ENCODE measurements at regions not wholly inside any gene's neighbourhood (a gene's known extent, or its start where the extent isn't known, plus 50 kb on each side); places are given as distances from the start of the nearest gene placed in this dataset.

DNA sequence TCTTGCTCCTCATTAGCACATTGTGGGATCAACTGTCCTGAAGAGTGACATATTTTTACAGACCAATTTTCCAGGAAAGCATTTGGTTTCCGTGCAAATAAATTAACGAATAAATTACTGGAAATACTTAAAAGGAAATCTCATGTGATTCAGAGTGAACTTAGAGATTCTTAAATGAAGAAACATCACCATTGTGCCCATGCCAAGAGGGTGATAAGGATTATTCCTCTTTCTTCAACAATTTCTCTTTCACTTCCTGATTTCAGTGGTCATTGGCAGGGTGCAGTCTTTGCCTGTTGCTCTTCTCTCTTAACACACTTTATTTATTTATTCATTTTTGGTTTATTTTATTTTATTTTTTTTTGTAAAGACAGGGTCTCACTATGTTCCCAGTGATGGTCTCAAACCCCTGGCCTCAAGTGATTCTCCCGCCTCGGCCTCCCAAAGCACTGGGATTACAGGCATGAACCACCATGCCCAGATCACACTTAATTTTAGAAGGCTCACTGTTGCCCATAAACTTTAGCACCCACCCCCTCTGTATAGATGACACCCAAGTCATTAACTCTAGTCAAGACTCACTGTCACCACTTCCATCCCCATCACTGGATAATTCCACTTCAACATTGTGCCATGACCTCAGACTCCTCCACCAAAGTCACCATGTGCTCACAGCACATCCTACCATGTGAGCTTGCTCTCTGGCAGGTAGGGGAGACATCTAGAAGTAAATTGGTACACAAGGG, 92.6 kb upstream of the CERS6 start:
- no peak overlapping the region for H3K27ac Mint-ChIP-seq
- H3K27me3 Mint-ChIP-seq, result no peaks in the 10 kb centered on the region
- no peak overlapping the region for H3K4me3 Mint-ChIP-seq
- no peaks in the 10 kb centered on the region for H3K9me3 Mint-ChIP-seq
- POLR2A ChIA-PET, result interaction anchor here (0.6 kb wide), 1 partner anchor 101 kb away, joined by 4 read pairs; no protein-coding TSS in a partner anchor
- no peaks in the 10 kb centered on the region for H3K36me3 Mint-ChIP-seq
- H3K4me1 Mint-ChIP-seq, result peaks cover 3 to 12% (median 6%) of the 10 kb centered on the region in 4 donors
- no peak for DNase-seq
- ATAC-seq, result no peak

DNA sequence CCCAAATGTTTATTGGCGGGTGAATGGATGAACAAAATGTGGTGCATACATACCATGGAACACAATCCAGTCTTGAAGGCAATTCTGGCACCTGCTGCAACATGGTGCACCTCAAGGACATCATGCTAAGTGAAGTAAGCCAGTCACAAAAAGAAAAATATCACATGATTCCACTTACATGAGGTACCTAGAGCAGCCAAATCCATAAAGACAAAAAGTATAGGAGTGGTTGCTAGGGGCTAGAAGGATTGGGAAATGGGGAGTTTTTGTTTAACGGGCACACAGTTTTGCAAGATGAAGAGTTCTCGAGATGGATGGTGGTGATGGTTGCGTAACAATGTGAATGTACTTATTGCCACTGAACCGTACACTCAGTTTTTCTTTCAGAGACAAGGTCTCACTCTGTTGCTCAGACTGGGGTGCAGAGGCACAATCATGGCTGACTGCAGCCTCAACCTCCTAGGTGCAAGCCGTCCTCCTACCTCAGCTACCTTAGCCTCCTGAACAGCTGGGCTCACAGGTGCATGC, 90.9 kb upstream of the CERS6 start:
- DNase-seq, result no peak
- POLR2A ChIA-PET, result interaction anchor here (0.6 kb wide), 1 partner anchor 27 kb away, joined by 3 read pairs; no protein-coding TSS in a partner anchor
- no peak for ATAC-seq
- H3K9me3 Mint-ChIP-seq, result no peaks in the 10 kb centered on the region
- no peaks in the 10 kb centered on the region for H3K36me3 Mint-ChIP-seq
- peaks cover 0 to 6% (median 0%) of the 10 kb centered on the region in 4 donors for H3K4me1 Mint-ChIP-seq
- no peaks in the 10 kb centered on the region for H3K27me3 Mint-ChIP-seq
- peak overlapping the region in 1 of 10 donors; percentile 33 for H3K27ac Mint-ChIP-seq
- H3K4me3 Mint-ChIP-seq, result no peak overlapping the region

DNA sequence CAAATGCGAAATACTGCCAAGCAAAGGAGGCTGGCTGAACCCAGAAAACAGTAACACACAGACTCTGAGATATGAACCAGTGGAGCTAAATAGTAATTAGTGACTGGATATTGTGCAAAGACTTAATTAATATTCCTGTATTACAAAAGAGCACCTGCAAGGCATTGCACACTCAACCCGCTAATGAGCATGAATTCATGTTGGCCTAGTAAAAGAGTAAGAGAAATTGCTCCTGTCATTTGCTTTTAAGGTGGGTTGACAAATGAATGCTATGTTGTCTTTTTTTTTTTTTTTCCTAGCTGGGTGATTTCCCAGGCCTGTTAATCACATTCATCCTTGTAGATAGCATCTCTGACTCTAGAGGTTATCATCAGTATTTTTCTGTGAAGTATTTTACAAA, 87.0 kb upstream of the CERS6 start:
- no peak for DNase-seq
- Mint-ChIP-seq H3K36me3 (peaks cover 0 to 5% (median 0%) of the 10 kb centered on the region in 3 donors), H3K9me3 (peaks cover 0 to 2% (median 0%) of the 10 kb centered on the region in 9 donors), H3K27ac (peak overlapping the region in 1 of 10 donors; percentile 10), H3K4me1 (peaks cover 16 to 18% (median 18%) of the 10 kb centered on the region in 4 donors), H3K27me3 (no peaks in the 10 kb centered on the region), H3K4me3 (no peak overlapping the region)
- POLR2A ChIA-PET, result no interaction called here
- no peak for ATAC-seq

DNA sequence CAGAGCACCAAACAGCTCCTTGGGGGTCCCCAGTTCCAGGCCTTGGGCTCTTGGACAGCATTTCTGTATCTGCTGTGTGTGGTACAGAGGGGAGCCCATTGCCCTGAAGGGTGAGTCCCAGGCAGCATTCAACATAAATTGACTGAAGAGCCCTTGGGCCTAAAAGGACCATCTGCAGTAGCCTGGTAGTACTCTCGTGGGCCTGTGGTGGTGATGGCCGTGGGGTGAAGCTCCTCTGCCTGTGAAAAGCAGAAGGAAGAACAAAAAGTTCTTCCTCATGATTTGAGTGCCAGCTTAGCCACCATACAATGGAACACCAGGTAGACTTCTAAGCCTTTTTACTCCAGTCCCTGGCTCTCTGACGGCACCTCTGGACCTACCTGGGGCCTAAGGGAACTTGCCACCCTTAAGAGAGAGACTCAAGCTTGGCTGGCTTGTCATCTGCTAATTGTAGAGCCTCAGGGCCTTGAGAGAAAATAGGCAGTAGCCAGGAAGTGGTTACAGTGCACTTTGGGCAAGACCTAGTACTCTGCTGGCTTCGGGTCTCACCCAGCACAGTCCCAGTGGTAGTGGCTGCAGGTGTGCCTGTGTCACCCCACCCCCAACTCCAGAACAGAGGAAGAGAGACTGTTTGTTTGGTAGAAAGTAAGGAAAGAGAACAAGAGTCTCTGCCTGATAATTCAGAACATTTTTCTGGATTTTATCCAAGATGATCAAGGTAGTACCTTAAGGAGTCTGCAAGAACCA, 84.6 kb upstream of the CERS6 start:
- H3K4me3 Mint-ChIP-seq, result peak overlapping the region in 7 of 10 donors; percentile 11 to 76 (median 36)
- POLR2A ChIA-PET, result interaction anchor here (0.6 kb wide), 2 partner anchors 10 to 81 kb away, joined by 3 to 5 read pairs; no protein-coding TSS in a partner anchor
- ATAC-seq (peak; percentile 35 to 55), DNase-seq (peak in 1 of 10 donors; percentile 8)
- peaks cover 0 to 5% (median 0%) of the 10 kb centered on the region in 3 donors for H3K36me3 Mint-ChIP-seq
- H3K27ac Mint-ChIP-seq, result peak overlapping the region in 7 of 10 donors; percentile 3 to 66 (median 50)
- H3K27me3 Mint-ChIP-seq, result no peaks in the 10 kb centered on the region
- peaks cover 0 to 2% (median 0%) of the 10 kb centered on the region in 9 donors for H3K9me3 Mint-ChIP-seq
- peaks cover 16 to 18% (median 18%) of the 10 kb centered on the region in 4 donors for H3K4me1 Mint-ChIP-seq

DNA sequence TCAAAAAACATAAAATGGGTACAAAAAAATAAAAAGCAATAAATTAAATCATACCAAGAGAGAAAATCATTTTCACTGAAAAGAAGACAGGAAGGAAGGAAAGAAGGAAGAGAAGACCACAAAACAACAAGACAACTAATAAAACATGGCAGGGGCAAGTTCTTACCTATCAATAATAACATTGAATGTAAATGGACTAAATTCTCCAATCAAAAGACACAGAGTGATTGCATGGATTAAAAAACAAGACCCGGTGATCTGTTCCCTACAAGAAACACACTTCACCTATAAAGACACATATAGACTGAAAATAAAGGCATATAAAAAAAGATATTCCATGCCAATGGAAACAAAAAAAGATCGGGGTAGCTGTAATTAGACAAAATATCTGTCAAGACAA, 82.6 kb upstream of the CERS6 start:
- H3K4me1 Mint-ChIP-seq, result peaks cover 16 to 18% (median 18%) of the 10 kb centered on the region in 4 donors
- peaks cover 0 to 3% (median 0%) of the 10 kb centered on the region in 9 donors for H3K9me3 Mint-ChIP-seq
- H3K27me3 Mint-ChIP-seq, result no peaks in the 10 kb centered on the region
- POLR2A ChIA-PET, result no interaction called here
- no peak for DNase-seq
- no peak for ATAC-seq
- peaks cover 0 to 5% (median 0%) of the 10 kb centered on the region in 3 donors for H3K36me3 Mint-ChIP-seq
- no peak overlapping the region for H3K27ac Mint-ChIP-seq
- peak overlapping the region in 1 of 10 donors; percentile 48 for H3K4me3 Mint-ChIP-seq

DNA sequence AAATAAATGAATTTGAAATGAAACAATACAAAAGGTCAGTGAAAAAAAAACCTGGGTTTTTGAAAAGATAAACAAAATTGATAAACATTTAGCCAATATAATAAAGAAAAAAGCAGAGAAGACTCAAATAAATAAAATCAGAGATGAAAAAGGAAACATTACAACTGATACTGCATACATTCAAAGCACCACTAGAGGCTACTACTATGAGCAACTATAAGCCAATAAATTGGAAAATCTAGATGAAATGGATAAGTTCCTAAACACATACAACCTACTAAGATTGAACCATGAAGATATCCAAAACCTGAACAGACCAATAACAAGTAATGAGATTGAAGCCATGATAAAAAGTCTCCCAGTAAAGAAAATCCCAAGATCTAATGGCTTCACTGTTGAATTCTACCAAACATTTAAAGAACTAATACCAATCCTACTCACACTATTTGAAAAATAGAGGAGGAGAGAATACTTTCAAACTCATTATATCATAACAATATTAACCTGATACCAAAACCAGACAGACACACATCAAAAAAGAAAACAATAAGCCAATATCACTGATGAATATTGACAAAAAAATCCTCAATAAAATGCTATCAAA, 80.8 kb upstream of the CERS6 start:
- Mint-ChIP-seq H3K9me3 (peaks cover 0 to 6% (median 0%) of the 10 kb centered on the region in 9 donors), H3K27ac (no peak overlapping the region), H3K27me3 (no peaks in the 10 kb centered on the region), H3K4me1 (peaks cover 19 to 25% (median 22%) of the 10 kb centered on the region in 4 donors), H3K36me3 (peaks cover 0 to 5% (median 0%) of the 10 kb centered on the region in 3 donors), H3K4me3 (no peak overlapping the region)
- peak in 1 of 10 donors; percentile 15 for DNase-seq
- POLR2A ChIA-PET, result interaction anchor here (0.7 kb wide), 2 partner anchors 57 to 75 kb away, joined by 3 read pairs; no protein-coding TSS in a partner anchor
- ATAC-seq, result no peak

DNA sequence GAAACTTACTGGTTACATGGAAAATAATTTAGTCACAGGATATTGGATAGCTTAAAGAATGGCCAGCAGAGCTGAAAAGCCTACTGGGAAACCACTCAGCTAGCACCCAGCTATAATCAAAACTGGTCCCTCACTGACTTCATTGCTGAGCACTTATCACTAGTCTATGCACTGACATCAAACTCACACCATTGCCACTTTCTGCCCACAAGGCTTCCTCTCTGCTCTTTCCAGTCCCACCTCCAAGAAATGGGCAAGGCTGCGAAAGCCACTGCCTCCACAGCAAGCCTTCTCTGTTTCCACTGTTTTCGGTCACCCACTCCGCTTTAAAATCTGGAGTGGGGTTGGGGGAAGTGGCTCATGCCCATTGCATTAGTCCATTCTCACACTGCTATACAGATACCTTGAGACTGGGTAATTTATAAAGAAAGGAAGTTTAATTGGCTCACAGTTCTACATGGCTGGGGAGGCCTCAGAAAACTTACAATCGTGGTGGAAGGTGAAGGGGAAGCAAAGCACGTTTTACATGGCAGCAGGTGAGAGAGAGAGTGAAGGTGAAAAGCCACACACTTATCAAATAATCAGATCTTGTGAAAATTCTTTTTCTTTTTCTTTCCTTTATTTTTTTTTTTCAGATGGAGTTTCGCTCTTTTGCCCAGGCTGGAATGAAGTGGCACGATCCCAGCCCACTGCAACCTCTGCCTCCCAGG, 77.0 kb upstream of the CERS6 start:
- DNase-seq, result peak in 2 of 10 donors; percentile 7 to 38
- Mint-ChIP-seq H3K27me3 (no peaks in the 10 kb centered on the region), H3K27ac (peak overlapping the region in 4 of 10 donors; percentile 16 to 54 (median 30)), H3K36me3 (peaks cover 0 to 5% (median 0%) of the 10 kb centered on the region in 3 donors), H3K9me3 (peaks cover 0 to 9% (median 4%) of the 10 kb centered on the region in 9 donors), H3K4me1 (peaks cover 3 to 7% (median 5%) of the 10 kb centered on the region in 4 donors), H3K4me3 (peak overlapping the region in 3 of 10 donors; percentile 4 to 41 (median 30))
- ATAC-seq, result no peak
- POLR2A ChIA-PET, result no interaction called here

DNA sequence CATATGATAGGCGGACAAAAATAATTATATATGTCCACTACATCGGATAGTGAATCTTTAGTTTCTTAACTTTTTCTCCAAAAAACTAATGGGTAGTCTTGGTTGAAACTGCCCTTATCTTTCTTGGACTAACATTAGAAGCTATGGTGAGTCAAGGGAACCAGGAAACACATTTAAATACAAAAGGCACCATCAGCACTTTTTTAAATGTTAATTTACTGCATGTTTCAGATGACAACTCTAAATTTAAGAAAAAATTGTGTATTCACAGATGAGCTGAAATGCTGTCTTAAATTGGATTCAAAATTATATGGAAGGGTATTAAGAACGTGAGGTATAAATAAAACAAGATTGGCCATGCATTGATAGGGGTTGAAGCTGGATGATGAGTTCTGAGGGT, 75.6 kb upstream of the CERS6 start:
- Mint-ChIP-seq H3K27me3 (no peaks in the 10 kb centered on the region), H3K4me1 (peaks cover 3 to 7% (median 5%) of the 10 kb centered on the region in 4 donors), H3K27ac (no peak overlapping the region), H3K4me3 (no peak overlapping the region), H3K36me3 (peaks cover 0 to 17% (median 0%) of the 10 kb centered on the region in 3 donors), H3K9me3 (peaks cover 0 to 18% (median 9%) of the 10 kb centered on the region in 9 donors)
- ATAC-seq, result no peak
- POLR2A ChIA-PET, result no interaction called here
- DNase-seq, result no peak

DNA sequence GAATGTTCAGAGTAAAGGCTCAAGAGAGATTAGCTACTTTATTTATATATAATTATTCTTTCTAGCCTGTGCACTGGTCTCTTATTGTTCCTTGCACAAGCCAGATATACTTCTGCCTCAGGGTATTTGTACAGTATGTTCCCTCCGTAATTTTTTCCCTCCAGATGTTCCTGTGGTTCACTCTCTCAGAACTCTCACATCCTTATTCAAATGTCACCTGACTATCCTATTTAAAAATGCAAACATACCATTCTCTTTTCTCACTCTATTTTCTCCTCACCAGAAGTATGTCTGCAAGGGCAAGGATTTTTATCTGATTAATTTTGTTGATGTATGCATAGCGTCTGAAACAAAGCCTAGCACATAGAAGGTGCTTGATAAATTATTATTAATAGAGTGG, 64.0 kb upstream of the CERS6 start:
- no peak for DNase-seq
- peaks cover 0 to 6% (median 0%) of the 10 kb centered on the region in 9 donors for H3K9me3 Mint-ChIP-seq
- no peak for ATAC-seq
- no peaks in the 10 kb centered on the region for H3K27me3 Mint-ChIP-seq
- peaks cover 0 to 5% (median 0%) of the 10 kb centered on the region in 3 donors for H3K36me3 Mint-ChIP-seq
- H3K4me1 Mint-ChIP-seq, result no peaks in the 10 kb centered on the region
- no peak overlapping the region for H3K4me3 Mint-ChIP-seq
- H3K27ac Mint-ChIP-seq, result no peak overlapping the region
- POLR2A ChIA-PET, result interaction anchor here (0.6 kb wide), 1 partner anchor 27 kb away, joined by 3 read pairs; no protein-coding TSS in a partner anchor

DNA sequence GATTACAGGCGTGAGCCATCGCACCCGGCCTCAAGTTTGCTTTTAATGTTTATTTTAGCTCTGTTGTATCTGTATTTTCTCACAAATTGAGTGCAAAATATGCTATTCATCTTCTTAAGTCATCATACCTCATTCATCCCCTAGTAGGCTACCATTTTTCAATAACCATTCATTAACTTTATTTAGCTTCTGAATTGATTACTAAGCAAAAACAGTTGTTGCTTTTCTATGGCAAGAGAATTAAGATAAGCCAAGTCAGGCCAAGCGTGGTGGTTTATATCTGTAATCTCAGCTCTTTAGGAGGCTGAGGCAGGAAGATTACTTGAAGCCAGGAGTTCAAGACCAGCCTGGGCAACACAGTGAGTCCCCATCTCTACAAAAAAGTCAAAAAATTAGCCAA, 63.3 kb upstream of the CERS6 start:
- H3K27me3 Mint-ChIP-seq, result no peaks in the 10 kb centered on the region
- H3K4me1 Mint-ChIP-seq, result no peaks in the 10 kb centered on the region
- peaks cover 0 to 4% (median 0%) of the 10 kb centered on the region in 9 donors for H3K9me3 Mint-ChIP-seq
- no peaks in the 10 kb centered on the region for H3K36me3 Mint-ChIP-seq
- no peak overlapping the region for H3K4me3 Mint-ChIP-seq
- H3K27ac Mint-ChIP-seq, result no peak overlapping the region
- ATAC-seq (no peak), DNase-seq (no peak)
- POLR2A ChIA-PET, result interaction anchor here (0.6 kb wide), 1 partner anchor 27 kb away, joined by 3 read pairs; no protein-coding TSS in a partner anchor

DNA sequence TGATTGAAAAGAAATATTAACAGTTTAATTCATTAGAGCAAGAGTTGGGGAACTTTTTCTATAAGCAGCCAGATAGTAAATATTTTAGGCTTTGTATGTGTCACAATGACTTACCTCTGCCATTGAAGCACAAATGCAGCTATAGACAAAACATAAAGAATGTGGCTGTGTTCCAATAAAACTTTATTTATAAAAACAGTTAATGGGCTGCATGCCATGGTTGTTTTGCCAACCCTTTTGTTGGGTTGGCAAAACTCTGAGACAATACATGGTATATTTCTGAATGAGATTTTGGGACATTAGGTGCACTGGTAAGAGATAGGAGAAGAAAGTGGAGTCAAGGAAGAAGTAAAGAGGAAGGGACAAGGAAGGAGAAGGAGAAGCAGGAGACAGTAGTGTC, 61.8 kb upstream of the CERS6 start:
- H3K4me3 Mint-ChIP-seq, result no peak overlapping the region
- H3K27me3 Mint-ChIP-seq, result no peaks in the 10 kb centered on the region
- no peak for DNase-seq
- POLR2A ChIA-PET, result no interaction called here
- no peaks in the 10 kb centered on the region for H3K4me1 Mint-ChIP-seq
- peaks cover 0 to 3% (median 0%) of the 10 kb centered on the region in 3 donors for H3K36me3 Mint-ChIP-seq
- H3K9me3 Mint-ChIP-seq, result peaks cover 0 to 2% (median 0%) of the 10 kb centered on the region in 9 donors
- ATAC-seq, result no peak
- H3K27ac Mint-ChIP-seq, result peak overlapping the region in 1 of 10 donors; percentile 1

DNA sequence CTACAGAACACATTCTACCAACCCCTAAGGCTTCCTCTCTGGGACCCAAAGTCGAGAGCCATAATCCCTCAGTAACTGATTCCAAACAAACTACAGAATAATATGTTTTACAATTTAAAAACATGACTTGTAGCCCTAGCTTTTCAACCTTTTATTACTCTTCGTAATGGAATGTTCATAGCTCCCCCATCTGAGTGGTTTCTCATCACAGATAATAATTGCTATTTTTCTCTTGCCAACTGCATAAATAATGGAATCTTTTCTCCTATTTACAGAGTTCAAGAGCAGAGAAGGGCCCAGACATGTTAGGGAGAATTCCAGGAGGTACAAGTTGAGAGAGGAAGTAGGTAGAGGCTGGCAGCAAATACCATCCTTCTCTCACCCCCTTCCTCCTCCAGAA, 59.9 kb upstream of the CERS6 start:
- no peaks in the 10 kb centered on the region for H3K4me1 Mint-ChIP-seq
- peaks cover 0 to 5% (median 0%) of the 10 kb centered on the region in 3 donors for H3K36me3 Mint-ChIP-seq
- H3K9me3 Mint-ChIP-seq, result peaks cover 0 to 8% (median 0%) of the 10 kb centered on the region in 9 donors
- DNase-seq (no peak), ATAC-seq (no peak)
- no peak overlapping the region for H3K4me3 Mint-ChIP-seq
- H3K27ac Mint-ChIP-seq, result peak overlapping the region in 1 of 10 donors; percentile 65
- POLR2A ChIA-PET, result no interaction called here
- no peaks in the 10 kb centered on the region for H3K27me3 Mint-ChIP-seq

Measured in naive thymus-derived CD8-positive, alpha-beta T cell (primary cell).